ENCODE measurements at regions not wholly inside any gene's neighbourhood (a gene's known extent, or its start where the extent isn't known, plus 50 kb on each side); places are given as distances from the start of the nearest gene placed in this dataset.
A peak's percentile ranks its signal among the peaks of the same experiment; 100 is the strongest.
"Not testable (repeated sequence)": the region's sequence is repeated elsewhere in the genome, so short reads cannot be mapped to it uniquely, and the experiment has no call there.

DNA sequence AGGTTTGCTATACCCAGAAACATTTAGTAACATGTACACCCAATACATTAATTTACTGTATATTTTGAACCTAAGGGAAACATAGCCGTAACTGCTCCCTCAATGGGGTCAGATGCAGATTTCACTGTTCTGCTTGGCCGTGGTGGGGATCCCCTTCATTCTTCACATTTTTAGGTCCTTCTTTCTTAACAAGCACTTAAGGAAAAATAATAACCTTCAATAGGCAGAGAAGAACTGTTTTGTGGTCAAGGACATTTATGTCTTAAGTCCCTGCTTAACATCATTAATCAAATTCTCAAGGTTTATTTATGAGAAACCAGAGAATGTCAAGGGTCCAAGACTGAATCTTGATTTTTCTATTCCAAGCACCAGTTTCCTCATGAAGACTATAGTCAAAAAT lies 592.1 kb upstream of the ANKRD30A start:
- Histone ChIP-seq H3K27me3 (ENCODE audit: insufficient read depth, poor library complexity, severe bottlenecking) (no peaks in the 10 kb centered on the region), H3K4me3 (ENCODE audit: severe bottlenecking) (no peak overlapping the region), H3K36me3 (ENCODE audit: low read depth) (no peaks in the 10 kb centered on the region), H3K27ac (ENCODE audit: poor library complexity, severe bottlenecking) (peak overlapping the region; percentile 81), H3K4me1 (ENCODE audit: insufficient read depth, poor library complexity, severe bottlenecking) (peaks cover 27% of the 10 kb centered on the region), H3K9me3 (ENCODE audit: severe bottlenecking) (peaks cover 4% of the 10 kb centered on the region)
- no peak for ATAC-seq (ENCODE audit: low read depth)
- DNase-seq (ENCODE audit: low spot score), result no peak
- TF ChIP-seq, protein P1, sequence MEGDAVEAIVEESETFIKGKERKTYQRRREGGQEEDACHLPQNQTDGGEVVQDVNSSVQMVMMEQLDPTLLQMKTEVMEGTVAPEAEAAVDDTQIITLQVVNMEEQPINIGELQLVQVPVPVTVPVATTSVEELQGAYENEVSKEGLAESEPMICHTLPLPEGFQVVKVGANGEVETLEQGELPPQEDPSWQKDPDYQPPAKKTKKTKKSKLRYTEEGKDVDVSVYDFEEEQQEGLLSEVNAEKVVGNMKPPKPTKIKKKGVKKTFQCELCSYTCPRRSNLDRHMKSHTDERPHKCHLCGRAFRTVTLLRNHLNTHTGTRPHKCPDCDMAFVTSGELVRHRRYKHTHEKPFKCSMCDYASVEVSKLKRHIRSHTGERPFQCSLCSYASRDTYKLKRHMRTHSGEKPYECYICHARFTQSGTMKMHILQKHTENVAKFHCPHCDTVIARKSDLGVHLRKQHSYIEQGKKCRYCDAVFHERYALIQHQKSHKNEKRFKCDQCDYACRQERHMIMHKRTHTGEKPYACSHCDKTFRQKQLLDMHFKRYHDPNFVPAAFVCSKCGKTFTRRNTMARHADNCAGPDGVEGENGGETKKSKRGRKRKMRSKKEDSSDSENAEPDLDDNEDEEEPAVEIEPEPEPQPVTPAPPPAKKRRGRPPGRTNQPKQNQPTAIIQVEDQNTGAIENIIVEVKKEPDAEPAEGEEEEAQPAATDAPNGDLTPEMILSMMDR (IDR thresholded peaks at IDR 0.05; ENCODE audit: poor library complexity, severe bottlenecking), result no peak

DNA sequence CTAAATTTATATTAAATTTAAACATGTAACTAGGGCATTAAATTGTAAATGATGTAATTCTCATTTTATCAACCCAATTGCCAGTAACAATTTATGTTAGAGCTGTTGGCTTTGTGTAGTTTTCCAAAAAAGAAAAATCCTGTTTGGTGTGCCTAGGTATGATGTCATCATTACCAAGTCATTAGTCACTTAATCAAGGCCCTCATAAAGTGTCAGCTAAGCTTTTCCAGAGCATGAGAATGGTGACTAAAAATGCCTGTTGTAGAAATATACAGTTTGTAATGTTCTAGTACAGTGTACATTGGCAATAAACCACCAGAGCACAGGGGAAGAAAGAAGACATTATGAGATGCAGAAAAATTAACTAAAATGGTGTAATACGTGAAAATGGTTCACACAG lies 593.8 kb upstream of the ANKRD30A start:
- H3K9me3 ChIP-seq (ENCODE audit: severe bottlenecking), result peaks cover 4% of the 10 kb centered on the region
- H3K27ac ChIP-seq (ENCODE audit: poor library complexity, severe bottlenecking), result peak overlapping the region; percentile 51
- no peaks in the 10 kb centered on the region for H3K36me3 ChIP-seq (ENCODE audit: low read depth)
- no peaks in the 10 kb centered on the region for H3K27me3 ChIP-seq (ENCODE audit: insufficient read depth, poor library complexity, severe bottlenecking)
- peaks cover 25% of the 10 kb centered on the region for H3K4me1 ChIP-seq (ENCODE audit: insufficient read depth, poor library complexity, severe bottlenecking)
- DNase-seq (ENCODE audit: low spot score), result no peak
- TF ChIP-seq, protein P1 (IDR thresholded peaks at IDR 0.05; ENCODE audit: poor library complexity, severe bottlenecking), result no peak
- no peak for ATAC-seq (ENCODE audit: low read depth)
- H3K4me3 ChIP-seq (ENCODE audit: severe bottlenecking), result no peak overlapping the region

DNA sequence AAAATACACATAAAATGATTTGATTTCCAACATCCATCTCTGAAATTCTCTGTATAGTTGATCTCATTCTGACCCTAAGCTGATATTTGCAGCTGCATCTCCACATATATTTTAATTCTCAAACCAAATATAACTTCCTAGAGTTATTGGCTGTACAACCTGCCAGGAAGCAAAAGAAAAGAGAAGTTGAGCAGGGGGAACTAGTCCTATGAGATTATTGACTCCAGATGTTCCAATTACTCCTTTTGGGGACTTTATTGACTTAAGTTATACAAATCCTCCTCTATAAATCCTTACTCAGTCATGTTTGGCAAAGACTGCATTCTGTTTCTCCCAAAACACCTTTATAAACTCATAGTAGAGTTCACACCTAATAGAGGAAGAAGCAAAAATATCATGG lies 599.4 kb upstream of the ANKRD30A start:
- Histone ChIP-seq H3K4me3 (ENCODE audit: severe bottlenecking) (no peak overlapping the region), H3K36me3 (ENCODE audit: low read depth) (no peaks in the 10 kb centered on the region), H3K27me3 (ENCODE audit: insufficient read depth, poor library complexity, severe bottlenecking) (no peaks in the 10 kb centered on the region), H3K9me3 (ENCODE audit: severe bottlenecking) (peaks cover 4% of the 10 kb centered on the region), H3K27ac (ENCODE audit: poor library complexity, severe bottlenecking) (no peak overlapping the region), H3K4me1 (ENCODE audit: insufficient read depth, poor library complexity, severe bottlenecking) (no peaks in the 10 kb centered on the region)
- TF ChIP-seq, protein P1 (IDR thresholded peaks at IDR 0.05; ENCODE audit: poor library complexity, severe bottlenecking), result no peak
- ATAC-seq (ENCODE audit: low read depth) (no peak), DNase-seq (ENCODE audit: low spot score) (no peak)

DNA sequence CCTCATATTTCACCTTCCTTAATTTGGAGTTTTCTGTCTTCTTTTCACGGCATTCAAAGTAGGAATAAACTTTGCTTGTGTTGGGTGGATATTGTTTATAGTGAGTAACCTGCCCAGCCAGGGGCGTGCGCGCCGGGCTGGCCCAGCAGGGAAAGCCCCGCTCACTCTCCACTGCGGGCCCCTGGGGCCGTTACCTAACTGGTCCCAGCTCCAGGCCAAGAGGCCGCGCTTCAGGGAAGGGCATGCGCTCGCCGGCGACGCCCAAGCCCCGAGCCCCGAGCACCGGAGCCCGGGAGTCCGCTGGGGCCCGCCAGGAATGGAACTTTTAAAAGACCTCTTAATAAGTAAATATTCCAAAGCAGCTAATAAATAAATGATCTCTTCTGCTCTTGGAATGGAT lies 601.3 kb upstream of the ANKRD30A start:
- H3K9me3 ChIP-seq (ENCODE audit: severe bottlenecking); H3K4me3 ChIP-seq (ENCODE audit: severe bottlenecking); H3K27me3 ChIP-seq (ENCODE audit: insufficient read depth, poor library complexity, severe bottlenecking); H3K36me3 ChIP-seq (ENCODE audit: low read depth); ATAC-seq (ENCODE audit: low read depth); H3K27ac ChIP-seq (ENCODE audit: poor library complexity, severe bottlenecking); DNase-seq (ENCODE audit: low spot score); H3K4me1 ChIP-seq (ENCODE audit: insufficient read depth, poor library complexity, severe bottlenecking): not testable (repeated sequence)

DNA sequence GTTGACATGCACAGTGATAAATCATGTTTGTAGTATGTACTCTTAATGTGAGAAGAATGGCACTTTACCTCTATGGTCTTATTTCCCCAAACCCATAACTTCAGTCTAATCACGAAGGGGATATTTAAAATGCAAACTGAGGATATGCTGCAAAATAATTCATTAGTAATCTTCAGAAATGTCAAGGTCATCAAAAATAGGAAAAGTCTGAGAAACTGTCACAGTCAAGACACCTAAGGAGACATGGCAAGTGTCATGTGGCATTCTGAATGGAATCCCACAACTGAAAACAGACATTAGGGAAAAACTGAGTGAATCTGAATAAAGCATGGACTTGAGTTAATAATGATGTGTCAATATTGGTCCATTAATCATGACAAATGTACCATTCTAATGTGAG lies 605.5 kb upstream of the ANKRD30A start:
- TF ChIP-seq, protein P1 (IDR thresholded peaks at IDR 0.05; ENCODE audit: poor library complexity, severe bottlenecking), result no peak
- Histone ChIP-seq H3K4me1 (ENCODE audit: insufficient read depth, poor library complexity, severe bottlenecking) (no peaks in the 10 kb centered on the region), H3K4me3 (ENCODE audit: severe bottlenecking) (no peak overlapping the region), H3K27me3 (ENCODE audit: insufficient read depth, poor library complexity, severe bottlenecking) (no peaks in the 10 kb centered on the region), H3K36me3 (ENCODE audit: low read depth) (no peaks in the 10 kb centered on the region), H3K27ac (ENCODE audit: poor library complexity, severe bottlenecking) (no peak overlapping the region), H3K9me3 (ENCODE audit: severe bottlenecking) (no peaks in the 10 kb centered on the region)
- ATAC-seq (ENCODE audit: low read depth), result no peak
- no peak for DNase-seq (ENCODE audit: low spot score)
